ENCODE measurements at regions not wholly inside any gene's neighbourhood (a gene's known extent, or its start where the extent isn't known, plus 50 kb on each side); places are given as distances from the start of the nearest gene placed in this dataset.

- TF ChIP-seq ZBTB33 (IDR thresholded peaks at IDR 0.05) (no peak), CTCF (IDR thresholded peaks at IDR 0.05; ENCODE audit: low read depth, low read length, missing input control) (no peak), SP1 (IDR thresholded peaks at IDR 0.05) (no peak)
Observed at GRCh38 chr1:5750186-5751162, 241.8 kb downstream of the NPHP4 start.
